ENCODE measurements at regions not wholly inside any gene's neighbourhood (a gene's known extent, or its start where the extent isn't known, plus 50 kb on each side); places are given as distances from the start of the nearest gene placed in this dataset.

DNA sequence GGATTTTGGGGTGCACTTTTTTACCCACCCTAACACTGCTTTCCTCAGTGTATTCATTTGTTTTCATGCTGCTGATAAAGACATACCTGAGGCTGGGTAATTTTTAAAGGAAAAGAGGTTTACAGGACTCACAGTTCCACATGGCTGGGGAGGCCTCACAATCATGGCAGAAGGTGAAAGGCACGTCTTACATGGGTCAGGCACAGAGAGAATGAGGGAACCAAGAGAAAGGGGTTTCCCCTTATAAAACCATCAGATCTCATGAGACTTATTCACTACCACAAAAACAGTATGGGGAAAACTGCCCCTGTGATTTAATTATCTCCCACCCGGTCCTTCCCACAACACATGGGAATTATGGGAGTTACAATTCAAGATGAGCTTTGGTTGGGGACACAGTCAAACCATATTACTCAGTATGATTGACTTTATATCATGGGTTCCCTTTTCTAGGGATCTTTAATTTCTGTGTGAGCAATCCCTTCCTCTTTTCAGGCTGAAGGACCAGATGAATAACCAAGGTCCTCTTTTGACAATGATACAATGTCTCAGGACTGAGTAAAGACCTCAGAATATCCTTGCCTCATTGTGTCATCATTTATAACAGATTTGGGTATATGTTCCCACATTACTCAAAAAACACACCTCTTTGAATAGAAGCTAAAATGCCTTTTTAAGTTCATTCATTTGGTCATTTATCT, 100.1 kb upstream of the TRIB2 start:
- no peak for DNase-seq (ENCODE audit: low read depth)
- TF ChIP-seq, protein P1, sequence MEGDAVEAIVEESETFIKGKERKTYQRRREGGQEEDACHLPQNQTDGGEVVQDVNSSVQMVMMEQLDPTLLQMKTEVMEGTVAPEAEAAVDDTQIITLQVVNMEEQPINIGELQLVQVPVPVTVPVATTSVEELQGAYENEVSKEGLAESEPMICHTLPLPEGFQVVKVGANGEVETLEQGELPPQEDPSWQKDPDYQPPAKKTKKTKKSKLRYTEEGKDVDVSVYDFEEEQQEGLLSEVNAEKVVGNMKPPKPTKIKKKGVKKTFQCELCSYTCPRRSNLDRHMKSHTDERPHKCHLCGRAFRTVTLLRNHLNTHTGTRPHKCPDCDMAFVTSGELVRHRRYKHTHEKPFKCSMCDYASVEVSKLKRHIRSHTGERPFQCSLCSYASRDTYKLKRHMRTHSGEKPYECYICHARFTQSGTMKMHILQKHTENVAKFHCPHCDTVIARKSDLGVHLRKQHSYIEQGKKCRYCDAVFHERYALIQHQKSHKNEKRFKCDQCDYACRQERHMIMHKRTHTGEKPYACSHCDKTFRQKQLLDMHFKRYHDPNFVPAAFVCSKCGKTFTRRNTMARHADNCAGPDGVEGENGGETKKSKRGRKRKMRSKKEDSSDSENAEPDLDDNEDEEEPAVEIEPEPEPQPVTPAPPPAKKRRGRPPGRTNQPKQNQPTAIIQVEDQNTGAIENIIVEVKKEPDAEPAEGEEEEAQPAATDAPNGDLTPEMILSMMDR (IDR thresholded peaks at IDR 0.05; ENCODE audit: insufficient read depth, low read length, poor library complexity, severe bottlenecking), result no peak
- Histone ChIP-seq H3K36me3 (ENCODE audit: control insufficient read depth, insufficient read depth, low read length) (no peaks in the 10 kb centered on the region), H3K27me3 (ENCODE audit: control insufficient read depth, insufficient read depth, low read length) (no peaks in the 10 kb centered on the region), H3K4me3 (ENCODE audit: low read depth, low read length) (no peak overlapping the region)

DNA sequence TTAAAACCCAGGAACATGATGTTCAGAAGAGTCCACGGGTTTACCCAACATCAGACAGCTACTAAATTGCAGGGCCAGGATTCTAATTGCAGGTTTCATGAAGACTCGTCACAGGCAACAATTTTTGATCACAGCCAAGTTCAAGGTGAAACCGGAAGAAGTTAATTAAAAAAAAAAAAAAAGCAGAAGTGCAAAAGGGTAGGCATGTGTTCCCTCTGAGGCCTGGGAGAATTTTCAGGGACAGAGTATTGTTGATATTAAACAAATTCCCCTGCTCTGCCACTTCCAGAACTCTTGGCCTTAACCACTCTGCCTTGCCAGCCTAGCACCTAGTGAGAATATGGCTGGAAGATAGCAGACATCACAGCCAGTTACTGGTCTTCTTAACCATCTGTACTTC, 99.4 kb upstream of the TRIB2 start:
- no peaks in the 10 kb centered on the region for H3K27me3 ChIP-seq (ENCODE audit: control insufficient read depth, insufficient read depth, low read length)
- no peak overlapping the region for H3K4me3 ChIP-seq (ENCODE audit: low read depth, low read length)
- H3K36me3 ChIP-seq (ENCODE audit: control insufficient read depth, insufficient read depth, low read length), result no peaks in the 10 kb centered on the region
- TF ChIP-seq, protein P1 (IDR thresholded peaks at IDR 0.05; ENCODE audit: insufficient read depth, low read length, poor library complexity, severe bottlenecking), result no peak
- DNase-seq (ENCODE audit: low read depth), result no peak

DNA sequence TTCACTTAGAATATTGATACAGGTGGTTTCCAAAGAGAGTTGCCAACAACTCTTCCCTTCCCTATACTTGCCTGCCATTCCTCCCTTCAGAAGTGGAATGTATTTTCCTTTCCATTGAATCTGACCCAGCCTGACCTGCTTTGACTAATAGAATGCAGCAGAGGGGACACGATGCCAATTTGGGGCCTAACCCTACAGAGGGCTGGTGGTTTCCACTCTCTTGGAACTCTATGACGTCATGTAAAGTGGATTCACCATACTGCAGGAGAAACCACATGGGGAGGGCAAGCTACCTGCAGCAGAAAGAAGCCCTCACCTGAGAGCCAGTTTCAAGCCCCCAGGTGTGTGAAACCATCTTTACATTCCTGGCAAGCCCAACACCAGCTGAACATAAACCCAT, 98.9 kb upstream of the TRIB2 start:
- H3K27me3 ChIP-seq (ENCODE audit: control insufficient read depth, insufficient read depth, low read length), result no peaks in the 10 kb centered on the region
- no peak overlapping the region for H3K4me3 ChIP-seq (ENCODE audit: low read depth, low read length)
- no peaks in the 10 kb centered on the region for H3K36me3 ChIP-seq (ENCODE audit: control insufficient read depth, insufficient read depth, low read length)
- DNase-seq (ENCODE audit: low read depth), result no peak
- TF ChIP-seq, protein P1 (IDR thresholded peaks at IDR 0.05; ENCODE audit: insufficient read depth, low read length, poor library complexity, severe bottlenecking), result no peak

DNA sequence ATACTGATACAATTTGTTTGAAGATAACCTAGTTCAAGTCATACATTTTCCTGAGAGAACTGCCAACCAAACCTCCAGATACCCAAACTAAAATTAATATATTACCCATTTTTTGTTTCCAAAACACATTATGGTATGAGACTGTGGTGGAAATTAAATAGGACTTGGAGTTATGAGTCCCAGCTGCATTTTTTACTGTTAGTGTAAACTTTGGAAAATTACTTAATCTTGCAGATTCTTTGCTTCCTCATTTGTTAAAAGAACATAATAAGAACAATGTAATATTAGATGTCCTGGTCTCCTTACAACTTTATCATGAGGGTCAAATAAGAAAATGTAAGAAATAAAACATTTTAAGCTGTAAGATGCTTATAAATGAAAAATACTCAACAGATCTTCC, 98.2 kb upstream of the TRIB2 start:
- TF ChIP-seq, protein P1 (IDR thresholded peaks at IDR 0.05; ENCODE audit: insufficient read depth, low read length, poor library complexity, severe bottlenecking), result no peak
- no peak for DNase-seq (ENCODE audit: low read depth)
- H3K27me3 ChIP-seq (ENCODE audit: control insufficient read depth, insufficient read depth, low read length), result no peaks in the 10 kb centered on the region
- no peaks in the 10 kb centered on the region for H3K36me3 ChIP-seq (ENCODE audit: control insufficient read depth, insufficient read depth, low read length)
- H3K4me3 ChIP-seq (ENCODE audit: low read depth, low read length), result no peak overlapping the region

DNA sequence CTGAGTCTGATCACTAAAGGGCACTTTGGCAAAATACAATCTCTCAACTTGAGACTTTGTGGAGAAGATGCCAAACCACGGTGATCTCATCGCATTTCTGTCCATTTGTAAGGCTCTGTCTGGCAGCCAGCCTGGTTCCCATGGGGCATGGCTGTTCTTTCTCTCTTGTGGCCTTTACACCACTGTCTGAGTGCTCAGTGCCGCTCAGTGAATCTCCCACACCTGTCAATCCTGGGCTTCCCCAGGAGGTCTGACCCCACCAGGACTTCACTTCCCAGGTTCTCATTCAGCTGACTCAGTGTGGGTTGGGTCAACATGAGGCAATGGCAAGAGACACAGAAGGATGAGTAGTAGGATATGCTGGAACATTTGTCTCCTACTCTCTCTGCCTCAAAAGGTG, 96.8 kb upstream of the TRIB2 start:
- H3K36me3 ChIP-seq (ENCODE audit: control insufficient read depth, insufficient read depth, low read length), result no peaks in the 10 kb centered on the region
- TF ChIP-seq, protein P1 (IDR thresholded peaks at IDR 0.05; ENCODE audit: insufficient read depth, low read length, poor library complexity, severe bottlenecking), result no peak
- DNase-seq (ENCODE audit: low read depth), result peak; percentile 79
- H3K27me3 ChIP-seq (ENCODE audit: control insufficient read depth, insufficient read depth, low read length), result no peaks in the 10 kb centered on the region
- H3K4me3 ChIP-seq (ENCODE audit: low read depth, low read length), result no peak overlapping the region

DNA sequence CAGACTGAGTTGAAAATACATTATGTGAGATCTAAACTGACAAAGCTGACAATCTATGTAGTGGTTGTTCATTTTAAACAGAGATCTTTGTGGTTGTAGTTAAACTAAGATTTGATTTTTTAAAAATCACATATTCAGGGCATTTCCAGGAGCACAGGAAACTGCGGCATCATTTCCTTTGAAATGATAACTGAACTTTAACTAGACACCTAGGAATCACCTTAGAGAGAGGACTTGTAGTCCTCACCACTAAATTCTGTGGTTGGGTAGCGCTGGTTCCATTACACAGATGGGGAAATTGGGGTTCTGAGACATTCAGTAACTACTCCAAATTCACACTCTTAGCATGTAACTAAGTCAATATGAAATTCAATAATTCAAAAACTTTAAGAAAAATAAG, 96.0 kb upstream of the TRIB2 start:
- no peaks in the 10 kb centered on the region for H3K36me3 ChIP-seq (ENCODE audit: control insufficient read depth, insufficient read depth, low read length)
- H3K27me3 ChIP-seq (ENCODE audit: control insufficient read depth, insufficient read depth, low read length), result no peaks in the 10 kb centered on the region
- DNase-seq (ENCODE audit: low read depth), result no peak
- H3K4me3 ChIP-seq (ENCODE audit: low read depth, low read length), result no peak overlapping the region
- TF ChIP-seq, protein P1 (IDR thresholded peaks at IDR 0.05; ENCODE audit: insufficient read depth, low read length, poor library complexity, severe bottlenecking), result no peak
